H1 (cell line): ENCODE measurements at regions not wholly inside any gene's neighbourhood (a gene's known extent, or its start where the extent isn't known, plus 50 kb on each side); places are given as distances from the start of the nearest gene placed in this dataset.

Experiments
- CHD7 ChIP-seq: fragments of 300-600 bp; sonication (generic); IDR thresholded peaks from 2 replicates; pipeline ENCODE4 v1.7.1; 2012; ENCODE audit warnings: low read length, moderate library complexity, mild to moderate bottlenecking, inconsistent platforms; ENCODE audit not compliant: insufficient replicate concordance
- EGR1 ChIP-seq: IDR thresholded peaks from 2 replicates; pipeline ENCODE4 v1.6.1; 2011; ENCODE audit warnings: low read depth, low read length, borderline replicate concordance
- NRF1 ChIP-seq: IDR thresholded peaks from 2 replicates; pipeline ENCODE4 v1.6.1; 2011; ENCODE audit warnings: mild to moderate bottlenecking, low read depth, low read length, improper control_type of control experiment
- SUZ12 ChIP-seq: fragments of 200-600 bp; sonication (generic); IDR thresholded peaks from 2 replicates; pipeline ENCODE4 v1.6.1; 2012; ENCODE audit warnings: mild to moderate bottlenecking, inconsistent platforms, low read length, moderate library complexity, mixed read lengths

GRCh38 chr3:159860269-159861116, 128.1 kb upstream of the IL12A start:
- no peak for TF ChIP-seq SUZ12
- TF ChIP-seq EGR1: no peak
- no peak for TF ChIP-seq CHD7
- no peak for TF ChIP-seq NRF1
